HepG2 (cell line): ENCODE measurements at regions not wholly inside any gene's neighbourhood (a gene's known extent, or its start where the extent isn't known, plus 50 kb on each side); places are given as distances from the start of the nearest gene placed in this dataset.

Experiments
- ATAC-seq: fragments of 200-7000 bp; cut with Tn5 transposase; 3 replicates; pipeline ENCODE4 v1.9.1; 2020; ENCODE audit warnings: mild to moderate bottlenecking, moderate library complexity
- BruUV-seq: library from RNA; stranded (reverse); fragments of 400-500 nt; replicated peaks from 2 replicates; lab custom pipeline; 2021; lab: Mats Ljungman, UMichigan
- CTCF ChIA-PET: fragments of 300-600 bp; formaldehyde crosslinking; extraction: SDS; loops from one replicate; lab custom pipeline; 2021; ENCODE audit warnings: low total read pairs, inconsistent platforms, low intra/inter-chr PET ratio; lab: Yijun Ruan, JAX
- POLR2A ChIA-PET: fragments of 350-600 bp; sonication (Branson Sonifier 250); formaldehyde crosslinking; loops from one replicate; lab custom pipeline; 2020; ENCODE audit warnings: antibody characterized with exemption, inconsistent platforms; lab: Yijun Ruan, JAX
- DNase-seq: peaks from one replicate; pipeline ENCODE4 v3.0.0-alpha.2; 2015; ENCODE audit warnings: low spot score
- FAIRE-seq: peaks from 3 replicates; lab custom pipeline; 2011; peaks lifted over from hg19 to GRCh38; lab: Jason Lieb, UNC
- H2AFZ ChIP-seq: one replicate; pipeline ENCODE4 v1.6.1; 2011; ENCODE audit warnings: low read length, inconsistent platforms
- H3K27ac ChIP-seq: fragments of 300-600 bp; 3 replicates; pipeline ENCODE4 v1.8.0; 2011; ENCODE audit warnings: mixed run types, mild to moderate bottlenecking, mixed read lengths, low read length, inconsistent platforms; ENCODE audit not compliant: insufficient read depth; ENCODE audit errors: extremely low read length
- H3K27me3 ChIP-seq, 2 experiments: fragments of 200-600 bp in 1 of 2; 2 replicates in 1 of 2; 3 replicates in 1 of 2; pipeline versions ENCODE4 v1.6.0 to v1.8.0; 2011; ENCODE audit warnings: low read length in 2 of 2, mild to moderate bottlenecking in 2 of 2, moderate library complexity in 2 of 2, inconsistent platforms in 1 of 2; ENCODE audit not compliant: insufficient read depth in 2 of 2, control insufficient read depth in 1 of 2
- H3K36me3 ChIP-seq, 2 experiments: fragments of 200-600 bp in 1 of 2; replicated peaks in 1 of 2; 2 replicates in 1 of 2; 3 replicates in 1 of 2; pipeline versions ENCODE4 v1.5.1 to v1.8.0; 2011; ENCODE audit warnings: low read length in 2 of 2, inconsistent platforms in 1 of 2; ENCODE audit not compliant: insufficient read depth in 2 of 2, control insufficient read depth in 1 of 2
- H3K4me1 ChIP-seq: 2 replicates; pipeline ENCODE4 v1.5.1; 2012; ENCODE audit warnings: low read length, inconsistent platforms; ENCODE audit not compliant: insufficient read depth
- H3K4me2 ChIP-seq: 2 replicates; pipeline ENCODE4 v1.6.0; 2011; ENCODE audit warnings: low read depth, low read length, inconsistent platforms
- H3K4me3 ChIP-seq, 3 experiments: fragments of 200-600 bp in 1 of 3; sonication (generic), shearing (Covaris generic) in 1 of 3; replicated peaks in 1 of 3; 2 replicates each; pipeline ENCODE4 v1.5.1; 2011 to 2016; ENCODE audit warnings: low read length in 3 of 3, inconsistent platforms in 2 of 3, low read depth in 2 of 3, mild to moderate bottlenecking in 2 of 3, control low read depth in 1 of 3, mixed read lengths in 1 of 3; ENCODE audit not compliant: insufficient read depth in 1 of 3
- H3K79me2 ChIP-seq: one replicate; pipeline ENCODE4 v1.6.1; 2011; ENCODE audit warnings: low read length, inconsistent platforms; ENCODE audit not compliant: insufficient read depth
- H3K9ac ChIP-seq: 2 replicates; pipeline ENCODE4 v1.6.0; 2011; ENCODE audit warnings: mild to moderate bottlenecking, low read depth, low read length, inconsistent platforms; ENCODE audit not compliant: insufficient read depth
- H3K9me3 ChIP-seq: 2 replicates; pipeline ENCODE4 v1.5.1; 2012; ENCODE audit warnings: mild to moderate bottlenecking, low read length
- H4K20me1 ChIP-seq: 2 replicates; pipeline ENCODE4 v1.6.0; 2011; ENCODE audit warnings: inconsistent platforms, mild to moderate bottlenecking, low read length, moderate library complexity; ENCODE audit not compliant: insufficient read depth
- CCAR2 ChIP-seq: fragments of 200-400 bp; formaldehyde crosslinking; optimal IDR thresholded peaks from 2 replicates; pipeline ENCODE3; 2018; ENCODE audit warnings: low read depth, mild to moderate bottlenecking, low read length, moderate library complexity
- CREB1 ChIP-seq, 2 experiments: fragments of 450-650 bp in 1 of 2; IDR thresholded peaks; 2 replicates each; pipeline ENCODE4 v1.6.1; 2016 to 2017; ENCODE audit warnings: control low read depth in 1 of 2, mild to moderate bottlenecking in 1 of 2, missing compliant biosample characterization in 1 of 2, missing genetic modification characterization in 1 of 2
- POLR2AphosphoS5 ChIP-seq: IDR thresholded peaks from 2 replicates; pipeline ENCODE4 v1.6.1; 2012; ENCODE audit warnings: low read depth, low read length
- PRMT3 ChIP-seq: sonication (generic); formaldehyde crosslinking; IDR thresholded peaks from 2 replicates; pipeline ENCODE4 v1.8.1; 2022; ENCODE audit warnings: low read depth, mild to moderate bottlenecking, moderate library complexity, missing genetic modification reagents, borderline replicate concordance
- SOX13 ChIP-seq, 3 experiments: fragments of 450-650 bp in 1 of 3; sonication (generic) in 1 of 3; formaldehyde crosslinking in 1 of 3; IDR thresholded peaks in 2 of 3; conservative IDR thresholded peaks in 1 of 3; 2 replicates each; pipeline versions ENCODE4 v1.5.0 to v1.6.1; 2016 to 2020; ENCODE audit warnings: antibody characterized with exemption in 1 of 3, mild to moderate bottlenecking in 1 of 3, missing compliant biosample characterization in 1 of 3, missing genetic modification reagents in 1 of 3, moderate library complexity in 1 of 3
- ZNF225 ChIP-seq: sonication (generic); formaldehyde crosslinking; IDR thresholded peaks from 2 replicates; pipeline ENCODE4 v1.4.0; 2020; ENCODE audit warnings: mild to moderate bottlenecking, missing genetic modification reagents
- WGBS: methylation state at CpG from one replicate; pipeline ENCODE4 v1.1.6; 2017; ENCODE audit warnings: low lambda C conversion rate; 5-methylcytosine and 5-hydroxymethylcytosine counted together
- in situ Hi-C: cut with HindIII; loops from 2 replicates; pipeline ENCODE4 v1.10.0; 2017; ENCODE audit warnings: low pct_unique_long_range_greater_than_20kb; ENCODE audit not compliant: extremely low pct_ligation_motif_present
- intact Hi-C: fragments of 100-400 bp; cut with micrococcal nuclease; formaldehyde crosslinking; loops from one replicate; pipeline ENCODE4 v1.10.0; 2022; ENCODE audit not compliant: unreplicated experiment
- TF ChIP-seq, protein P1 (sequence below): sonication (generic); formaldehyde crosslinking; IDR thresholded peaks from 2 replicates; pipeline ENCODE4 v1.5.0; 2020; ENCODE audit warnings: mild to moderate bottlenecking, missing genetic modification reagents, borderline replicate concordance
- TF ChIP-seq, protein P2 (sequence below): IDR thresholded peaks from 2 replicates; pipeline ENCODE4 v1.6.1; 2016; ENCODE audit warnings: low read depth, borderline replicate concordance
- TF ChIP-seq, protein P3 (sequence below): sonication (generic); formaldehyde crosslinking; conservative IDR thresholded peaks from 2 replicates; pipeline ENCODE4 v1.4.0; 2020; ENCODE audit warnings: missing genetic modification reagents

DNA sequence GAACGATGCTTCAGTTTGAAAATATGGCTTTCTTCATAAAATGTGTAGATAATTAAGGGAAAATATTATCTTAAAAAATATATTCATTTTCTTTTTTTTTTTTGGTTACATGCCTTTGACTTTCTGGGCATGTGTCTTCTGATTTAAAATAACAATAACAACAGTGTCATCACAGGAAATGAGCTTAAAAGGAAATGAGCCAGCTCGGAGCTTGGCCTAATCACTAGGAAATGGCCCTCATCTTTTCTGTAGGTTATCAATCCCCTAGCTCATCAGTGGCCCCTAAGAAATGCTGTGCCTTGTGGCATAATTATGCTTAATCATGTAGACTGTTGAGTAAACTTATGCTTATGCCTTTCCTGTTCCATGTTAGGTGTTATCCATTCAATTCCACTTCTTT lies 141.8 kb upstream of the FHL2 start:
- no peak overlapping the region for H3K4me3 ChIP-seq
- ATAC-seq, result no peak
- H3K79me2 ChIP-seq, result no peaks in the 10 kb centered on the region
- DNase-seq, result no peak
- no peak overlapping the region for H3K27ac ChIP-seq
- WGBS, result 1% methylated on average over 2 of the region's 2 CpGs
- ChIA-PET POLR2A (no interaction called here), CTCF (no interaction called here)
- FAIRE-seq, result no peak
- in situ Hi-C loops, result no loop called here
- no TSS peak for BruUV-seq
- H3K4me2 ChIP-seq, result no peak overlapping the region
- peaks cover 3 to 51% of the 10 kb centered on the region in 2 experiments; a peak in 3 of 5 replicates for H3K27me3 ChIP-seq
- H4K20me1 ChIP-seq, result no peaks in the 10 kb centered on the region
- intact Hi-C loops, result no loop called here
- no peaks in the 10 kb centered on the region for H3K9me3 ChIP-seq
- no peak overlapping the region for H2AFZ ChIP-seq
- H3K4me1 ChIP-seq, result no peaks in the 10 kb centered on the region
- no peaks in the 10 kb centered on the region for H3K36me3 ChIP-seq
- no peak overlapping the region for H3K9ac ChIP-seq
- no peak for TF ChIP-seq SOX13 (IDR thresholded peaks at IDR 0.05)
- no peak for TF ChIP-seq SOX13 (CRISPR knock-in tag; conservative IDR thresholded peaks at IDR 0.05 in 1 of 2, IDR thresholded peaks at IDR 0.05 in 1 of 2)
- no peak for TF ChIP-seq CCAR2
- TF ChIP-seq, protein P1, sequence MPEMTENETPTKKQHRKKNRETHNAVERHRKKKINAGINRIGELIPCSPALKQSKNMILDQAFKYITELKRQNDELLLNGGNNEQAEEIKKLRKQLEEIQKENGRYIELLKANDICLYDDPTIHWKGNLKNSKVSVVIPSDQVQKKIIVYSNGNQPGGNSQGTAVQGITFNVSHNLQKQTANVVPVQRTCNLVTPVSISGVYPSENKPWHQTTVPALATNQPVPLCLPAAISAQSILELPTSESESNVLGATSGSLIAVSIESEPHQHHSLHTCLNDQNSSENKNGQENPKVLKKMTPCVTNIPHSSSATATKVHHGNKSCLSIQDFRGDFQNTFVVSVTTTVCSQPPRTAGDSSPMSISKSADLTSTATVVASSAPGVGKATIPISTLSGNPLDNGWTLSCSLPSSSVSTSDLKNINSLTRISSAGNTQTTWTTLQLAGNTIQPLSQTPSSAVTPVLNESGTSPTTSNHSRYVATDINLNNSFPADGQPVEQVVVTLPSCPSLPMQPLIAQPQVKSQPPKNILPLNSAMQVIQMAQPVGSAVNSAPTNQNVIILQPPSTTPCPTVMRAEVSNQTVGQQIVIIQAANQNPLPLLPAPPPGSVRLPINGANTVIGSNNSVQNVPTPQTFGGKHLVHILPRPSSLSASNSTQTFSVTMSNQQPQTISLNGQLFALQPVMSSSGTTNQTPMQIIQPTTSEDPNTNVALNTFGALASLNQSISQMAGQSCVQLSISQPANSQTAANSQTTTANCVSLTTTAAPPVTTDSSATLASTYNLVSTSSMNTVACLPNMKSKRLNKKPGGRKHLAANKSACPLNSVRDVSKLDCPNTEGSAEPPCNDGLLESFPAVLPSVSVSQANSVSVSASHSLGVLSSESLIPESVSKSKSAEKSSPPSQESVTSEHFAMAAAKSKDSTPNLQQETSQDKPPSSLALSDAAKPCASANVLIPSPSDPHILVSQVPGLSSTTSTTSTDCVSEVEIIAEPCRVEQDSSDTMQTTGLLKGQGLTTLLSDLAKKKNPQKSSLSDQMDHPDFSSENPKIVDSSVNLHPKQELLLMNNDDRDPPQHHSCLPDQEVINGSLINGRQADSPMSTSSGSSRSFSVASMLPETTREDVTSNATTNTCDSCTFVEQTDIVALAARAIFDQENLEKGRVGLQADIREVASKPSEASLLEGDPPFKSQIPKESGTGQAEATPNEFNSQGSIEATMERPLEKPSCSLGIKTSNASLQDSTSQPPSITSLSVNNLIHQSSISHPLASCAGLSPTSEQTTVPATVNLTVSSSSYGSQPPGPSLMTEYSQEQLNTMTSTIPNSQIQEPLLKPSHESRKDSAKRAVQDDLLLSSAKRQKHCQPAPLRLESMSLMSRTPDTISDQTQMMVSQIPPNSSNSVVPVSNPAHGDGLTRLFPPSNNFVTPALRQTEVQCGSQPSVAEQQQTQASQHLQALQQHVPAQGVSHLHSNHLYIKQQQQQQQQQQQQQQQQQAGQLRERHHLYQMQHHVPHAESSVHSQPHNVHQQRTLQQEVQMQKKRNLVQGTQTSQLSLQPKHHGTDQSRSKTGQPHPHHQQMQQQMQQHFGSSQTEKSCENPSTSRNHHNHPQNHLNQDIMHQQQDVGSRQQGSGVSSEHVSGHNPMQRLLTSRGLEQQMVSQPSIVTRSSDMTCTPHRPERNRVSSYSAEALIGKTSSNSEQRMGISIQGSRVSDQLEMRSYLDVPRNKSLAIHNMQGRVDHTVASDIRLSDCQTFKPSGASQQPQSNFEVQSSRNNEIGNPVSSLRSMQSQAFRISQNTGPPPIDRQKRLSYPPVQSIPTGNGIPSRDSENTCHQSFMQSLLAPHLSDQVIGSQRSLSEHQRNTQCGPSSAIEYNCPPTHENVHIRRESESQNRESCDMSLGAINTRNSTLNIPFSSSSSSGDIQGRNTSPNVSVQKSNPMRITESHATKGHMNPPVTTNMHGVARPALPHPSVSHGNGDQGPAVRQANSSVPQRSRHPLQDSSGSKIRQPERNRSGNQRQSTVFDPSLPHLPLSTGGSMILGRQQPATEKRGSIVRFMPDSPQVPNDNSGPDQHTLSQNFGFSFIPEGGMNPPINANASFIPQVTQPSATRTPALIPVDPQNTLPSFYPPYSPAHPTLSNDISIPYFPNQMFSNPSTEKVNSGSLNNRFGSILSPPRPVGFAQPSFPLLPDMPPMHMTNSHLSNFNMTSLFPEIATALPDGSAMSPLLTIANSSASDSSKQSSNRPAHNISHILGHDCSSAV (CRISPR knock-in tag), result no peak
- TF ChIP-seq CREB1 (IDR thresholded peaks at IDR 0.05), result no peak
- no peak for TF ChIP-seq CREB1 (CRISPR knock-in tag; IDR thresholded peaks at IDR 0.05)
- no peak for TF ChIP-seq PRMT3 (CRISPR knock-in tag)
- TF ChIP-seq, protein P2, sequence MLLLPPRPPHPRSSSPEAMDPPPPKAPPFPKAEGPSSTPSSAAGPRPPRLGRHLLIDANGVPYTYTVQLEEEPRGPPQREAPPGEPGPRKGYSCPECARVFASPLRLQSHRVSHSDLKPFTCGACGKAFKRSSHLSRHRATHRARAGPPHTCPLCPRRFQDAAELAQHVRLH, result no peak
- TF ChIP-seq, protein P3, sequence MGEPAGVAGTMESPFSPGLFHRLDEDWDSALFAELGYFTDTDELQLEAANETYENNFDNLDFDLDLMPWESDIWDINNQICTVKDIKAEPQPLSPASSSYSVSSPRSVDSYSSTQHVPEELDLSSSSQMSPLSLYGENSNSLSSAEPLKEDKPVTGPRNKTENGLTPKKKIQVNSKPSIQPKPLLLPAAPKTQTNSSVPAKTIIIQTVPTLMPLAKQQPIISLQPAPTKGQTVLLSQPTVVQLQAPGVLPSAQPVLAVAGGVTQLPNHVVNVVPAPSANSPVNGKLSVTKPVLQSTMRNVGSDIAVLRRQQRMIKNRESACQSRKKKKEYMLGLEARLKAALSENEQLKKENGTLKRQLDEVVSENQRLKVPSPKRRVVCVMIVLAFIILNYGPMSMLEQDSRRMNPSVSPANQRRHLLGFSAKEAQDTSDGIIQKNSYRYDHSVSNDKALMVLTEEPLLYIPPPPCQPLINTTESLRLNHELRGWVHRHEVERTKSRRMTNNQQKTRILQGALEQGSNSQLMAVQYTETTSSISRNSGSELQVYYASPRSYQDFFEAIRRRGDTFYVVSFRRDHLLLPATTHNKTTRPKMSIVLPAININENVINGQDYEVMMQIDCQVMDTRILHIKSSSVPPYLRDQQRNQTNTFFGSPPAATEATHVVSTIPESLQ (CRISPR knock-in tag), result no peak
- no peak for TF ChIP-seq ZNF225 (CRISPR knock-in tag)
- TF ChIP-seq POLR2AphosphoS5, result no peak
